GM18519 (cell line): ENCODE measurements at regions not wholly inside any gene's neighbourhood (a gene's known extent, or its start where the extent isn't known, plus 50 kb on each side); places are given as distances from the start of the nearest gene placed in this dataset.
A peak's percentile ranks its signal among the peaks of the same experiment; 100 is the strongest.

Source experiments
- ATAC-seq: cut with Tn5 transposase; IDR thresholded peaks from one replicate; pipeline ENCODE4 v1.9.1; 2021; ENCODE audit warnings: mild to moderate bottlenecking, moderate library complexity; ENCODE audit not compliant: unreplicated experiment, low FRiP score

GRCh38 chr6:118761645-118762044 is 110.3 kb upstream of the CEP85L start:
- ATAC-seq, result no peak

- no peak for ATAC-seq
Observed at GRCh38 chr6:118758946-118759345, 107.6 kb upstream of the CEP85L start.

GRCh38 chr6:118755941-118756646 is 104.7 kb upstream of the CEP85L start:
- ATAC-seq, result no peak

GRCh38 chr6:118752803-118753202 is 101.4 kb upstream of the CEP85L start:
- no peak for ATAC-seq

- no peak for ATAC-seq
Observed at GRCh38 chr6:118751072-118751471, 99.7 kb upstream of the CEP85L start.

- ATAC-seq, result no peak
Observed at GRCh38 chr6:118750143-118750542, 98.8 kb upstream of the CEP85L start.

GRCh38 chr6:118748311-118749062 is 97.1 kb upstream of the CEP85L start:
- ATAC-seq, result no peak

- ATAC-seq, result no peak
Observed at GRCh38 chr6:118746825-118747174, 95.4 kb upstream of the CEP85L start.

GRCh38 chr6:118746145-118746824 is 94.9 kb upstream of the CEP85L start:
- no peak for ATAC-seq

- no peak for ATAC-seq
Observed at GRCh38 chr6:118745156-118745555, 93.8 kb upstream of the CEP85L start.

- no peak for ATAC-seq
Observed at GRCh38 chr6:118744261-118744941, 93.0 kb upstream of the CEP85L start.

- no peak for ATAC-seq
Observed at GRCh38 chr6:118743746-118744145, 92.4 kb upstream of the CEP85L start.

GRCh38 chr6:118740372-118740771 is 89.0 kb upstream of the CEP85L start:
- ATAC-seq, result no peak

GRCh38 chr6:118739696-118740353 is 88.4 kb upstream of the CEP85L start:
- ATAC-seq, result no peak

GRCh38 chr6:118736440-118736839 is 85.0 kb upstream of the CEP85L start:
- no peak for ATAC-seq

GRCh38 chr6:118735320-118735719 is 83.9 kb upstream of the CEP85L start:
- ATAC-seq, result no peak

- ATAC-seq, result no peak
Observed at GRCh38 chr6:118725944-118726343, 74.6 kb upstream of the CEP85L start.

- ATAC-seq, result peak; percentile 84
Observed at GRCh38 chr6:118724211-118724610, 72.8 kb upstream of the CEP85L start.

- ATAC-seq, result no peak
Observed at GRCh38 chr6:118722829-118723813, 71.7 kb upstream of the CEP85L start.
